Tibial nerve (tissue), 4 donors: ENCODE measurements at regions not wholly inside any gene's neighbourhood (a gene's known extent, or its start where the extent isn't known, plus 50 kb on each side); places are given as distances from the start of the nearest gene placed in this dataset.

Experiments used
- EP300 ChIP-seq, 2 donors: sonication (generic); formaldehyde crosslinking; IDR thresholded peaks; one replicate each; pipeline ENCODE4 v1.6.1; 2017; ENCODE audit warnings: antibody characterized with exemption in 2 of 2, mild to moderate bottlenecking in 1 of 2
- POLR2A ChIP-seq, 2 donors: fragments of 450-650 bp; IDR thresholded peaks; one replicate each; pipeline ENCODE4 v1.6.1; 2017; ENCODE audit warnings: antibody characterized with exemption in 2 of 2, mild to moderate bottlenecking in 2 of 2, moderate library complexity in 2 of 2
- TF ChIP-seq, protein P1 (sequence below), 5 experiments: fragments of 200-600 bp in 3 of 5; fragments of 450-650 bp in 2 of 5; sonication (generic) in 3 of 5; IDR thresholded peaks; one replicate each; pipeline ENCODE4 v1.5.1; 2016 to 2019; ENCODE audit warnings: antibody characterized with exemption in 5 of 5, mild to moderate bottlenecking in 3 of 5, moderate library complexity in 2 of 5

DNA sequence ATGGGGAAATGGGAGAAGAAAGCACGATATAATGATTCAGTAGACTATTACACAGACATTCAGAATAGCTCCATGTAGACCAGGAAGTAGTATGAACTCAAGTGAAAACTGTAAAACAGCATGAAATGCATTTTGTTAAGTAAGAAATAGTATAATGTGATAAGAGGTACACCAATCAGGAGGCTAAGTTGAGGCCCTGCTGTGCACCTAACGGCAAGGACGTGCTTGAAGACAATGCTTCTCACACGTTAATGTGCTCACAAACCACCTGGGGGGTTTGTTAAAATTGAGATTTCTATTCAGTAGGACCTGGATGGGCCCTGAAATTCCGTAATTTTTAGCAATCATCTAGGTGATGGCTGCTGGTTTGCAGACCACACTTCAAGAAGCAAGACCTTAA, 178.9 kb upstream of the SULF2 start:
- TF ChIP-seq, protein P1, sequence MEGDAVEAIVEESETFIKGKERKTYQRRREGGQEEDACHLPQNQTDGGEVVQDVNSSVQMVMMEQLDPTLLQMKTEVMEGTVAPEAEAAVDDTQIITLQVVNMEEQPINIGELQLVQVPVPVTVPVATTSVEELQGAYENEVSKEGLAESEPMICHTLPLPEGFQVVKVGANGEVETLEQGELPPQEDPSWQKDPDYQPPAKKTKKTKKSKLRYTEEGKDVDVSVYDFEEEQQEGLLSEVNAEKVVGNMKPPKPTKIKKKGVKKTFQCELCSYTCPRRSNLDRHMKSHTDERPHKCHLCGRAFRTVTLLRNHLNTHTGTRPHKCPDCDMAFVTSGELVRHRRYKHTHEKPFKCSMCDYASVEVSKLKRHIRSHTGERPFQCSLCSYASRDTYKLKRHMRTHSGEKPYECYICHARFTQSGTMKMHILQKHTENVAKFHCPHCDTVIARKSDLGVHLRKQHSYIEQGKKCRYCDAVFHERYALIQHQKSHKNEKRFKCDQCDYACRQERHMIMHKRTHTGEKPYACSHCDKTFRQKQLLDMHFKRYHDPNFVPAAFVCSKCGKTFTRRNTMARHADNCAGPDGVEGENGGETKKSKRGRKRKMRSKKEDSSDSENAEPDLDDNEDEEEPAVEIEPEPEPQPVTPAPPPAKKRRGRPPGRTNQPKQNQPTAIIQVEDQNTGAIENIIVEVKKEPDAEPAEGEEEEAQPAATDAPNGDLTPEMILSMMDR (IDR thresholded peaks at IDR 0.05): no peak
- TF ChIP-seq EP300 (IDR thresholded peaks at IDR 0.05): no peak
- no peak for TF ChIP-seq POLR2A (IDR thresholded peaks at IDR 0.05)
